CD4-positive, CD25-positive, alpha-beta regulatory T cell (primary cell): ENCODE measurements at regions not wholly inside any gene's neighbourhood (a gene's known extent, or its start where the extent isn't known, plus 50 kb on each side); places are given as distances from the start of the nearest gene placed in this dataset.

Source experiments
- ATAC-seq, 2 donors: fragments of 150-1000 bp; cut with Tn5 transposase; one replicate each; pipeline ENCODE4 v1.10.0; 2021; ENCODE audit warnings: low read depth in 2 of 2, moderate number of reproducible peaks in 2 of 2, moderate library complexity in 1 of 2
- DNase-seq, 3 donors: peaks; one replicate each; pipeline versions ENCODE4 v3.0.0 to v3.0.0-alpha.2; 2012 to 2022; ENCODE audit warnings: mixed read lengths in 1 of 3
- H3K27ac ChIP-seq: one replicate; pipeline ENCODE4 v1.7.0; 2013; ENCODE audit warnings: mild to moderate bottlenecking, low read length; ENCODE audit not compliant: insufficient read depth, poor library complexity, severe bottlenecking
- H3K27me3 ChIP-seq: one replicate; pipeline ENCODE4 v1.7.0; 2013; ENCODE audit warnings: low read length; ENCODE audit not compliant: control insufficient read depth, insufficient read depth
- H3K36me3 ChIP-seq: one replicate; pipeline ENCODE4 v1.7.0; 2013; ENCODE audit warnings: mild to moderate bottlenecking, low read length, moderate library complexity; ENCODE audit not compliant: control insufficient read depth, insufficient read depth
- H3K4me1 ChIP-seq: 2 replicates; pipeline ENCODE4 v1.7.0; 2013; ENCODE audit warnings: mild to moderate bottlenecking, low read length; ENCODE audit not compliant: insufficient read depth, control insufficient read depth, poor library complexity, severe bottlenecking
- H3K4me3 ChIP-seq: one replicate; pipeline ENCODE4 v1.7.0; 2013; ENCODE audit warnings: low read depth, mild to moderate bottlenecking, low read length, moderate library complexity
- H3K9me3 ChIP-seq, 2 experiments: 1 replicate in 1 of 2; 2 replicates in 1 of 2; pipeline ENCODE4 v1.7.0; 2013; ENCODE audit warnings: low read length in 2 of 2, mild to moderate bottlenecking in 1 of 2, moderate library complexity in 1 of 2; ENCODE audit not compliant: control insufficient read depth in 2 of 2
- H3K27ac Mint-ChIP-seq, 3 donors: one replicate each; pipeline ENCODE4 v1.8.0; 2020 to 2022; ENCODE audit warnings: mild to moderate bottlenecking in 3 of 3, mixed read lengths in 3 of 3, moderate library complexity in 2 of 3
- H3K27me3 Mint-ChIP-seq: one replicate; pipeline ENCODE4 v1.8.0; 2022; ENCODE audit warnings: mild to moderate bottlenecking, mixed read lengths
- H3K36me3 Mint-ChIP-seq: one replicate; pipeline ENCODE4 v1.8.0; 2020; ENCODE audit warnings: mixed read lengths
- H3K4me1 Mint-ChIP-seq, 4 donors: one replicate each; pipeline ENCODE4 v1.8.0; 2020 to 2022; ENCODE audit warnings: mixed read lengths in 4 of 4, mild to moderate bottlenecking in 1 of 4
- H3K4me3 Mint-ChIP-seq, 4 donors: one replicate each; pipeline ENCODE4 v1.8.0; 2020 to 2022; ENCODE audit warnings: mild to moderate bottlenecking in 4 of 4, mixed read lengths in 4 of 4, moderate library complexity in 3 of 4
- H3K9me3 Mint-ChIP-seq, 7 donors: one replicate each; pipeline ENCODE4 v1.8.0; 2020 to 2022; ENCODE audit warnings: mixed read lengths in 7 of 7, mild to moderate bottlenecking in 3 of 7, moderate library complexity in 2 of 7

- no peaks in the 10 kb centered on the region for H3K9me3 ChIP-seq
- H3K27me3 ChIP-seq, result no peaks in the 10 kb centered on the region
- Mint-ChIP-seq H3K9me3 (no peaks in the 10 kb centered on the region), H3K4me1 (peaks cover 0 to 5% (median 3%) of the 10 kb centered on the region in 4 donors), H3K4me3 (no peak overlapping the region), H3K27me3 (no peaks in the 10 kb centered on the region), H3K36me3 (no peaks in the 10 kb centered on the region), H3K27ac (no peak overlapping the region)
- H3K4me3 ChIP-seq, result no peak overlapping the region
- DNase-seq, result no peak
- H3K36me3 ChIP-seq, result no peaks in the 10 kb centered on the region
- H3K4me1 ChIP-seq, result no peaks in the 10 kb centered on the region
- peak in 1 of 2 donors; percentile 42 for ATAC-seq
- H3K27ac ChIP-seq, result no peak overlapping the region
Measured at GRCh38 chr10:62653254-62653653, 151.3 kb upstream of the ADO start.

- no peaks in the 10 kb centered on the region for H3K36me3 ChIP-seq
- Mint-ChIP-seq H3K4me3 (no peak overlapping the region), H3K9me3 (no peaks in the 10 kb centered on the region), H3K36me3 (no peaks in the 10 kb centered on the region), H3K4me1 (peaks cover 0 to 5% (median 3%) of the 10 kb centered on the region in 4 donors), H3K27me3 (no peaks in the 10 kb centered on the region), H3K27ac (no peak overlapping the region)
- DNase-seq (no peak), ATAC-seq (no peak)
- H3K27me3 ChIP-seq, result no peaks in the 10 kb centered on the region
- H3K27ac ChIP-seq, result no peak overlapping the region
- H3K9me3 ChIP-seq, result no peaks in the 10 kb centered on the region
- no peaks in the 10 kb centered on the region for H3K4me1 ChIP-seq
- H3K4me3 ChIP-seq, result no peak overlapping the region
Measured at GRCh38 chr10:62654966-62655336, 149.6 kb upstream of the ADO start.

DNA sequence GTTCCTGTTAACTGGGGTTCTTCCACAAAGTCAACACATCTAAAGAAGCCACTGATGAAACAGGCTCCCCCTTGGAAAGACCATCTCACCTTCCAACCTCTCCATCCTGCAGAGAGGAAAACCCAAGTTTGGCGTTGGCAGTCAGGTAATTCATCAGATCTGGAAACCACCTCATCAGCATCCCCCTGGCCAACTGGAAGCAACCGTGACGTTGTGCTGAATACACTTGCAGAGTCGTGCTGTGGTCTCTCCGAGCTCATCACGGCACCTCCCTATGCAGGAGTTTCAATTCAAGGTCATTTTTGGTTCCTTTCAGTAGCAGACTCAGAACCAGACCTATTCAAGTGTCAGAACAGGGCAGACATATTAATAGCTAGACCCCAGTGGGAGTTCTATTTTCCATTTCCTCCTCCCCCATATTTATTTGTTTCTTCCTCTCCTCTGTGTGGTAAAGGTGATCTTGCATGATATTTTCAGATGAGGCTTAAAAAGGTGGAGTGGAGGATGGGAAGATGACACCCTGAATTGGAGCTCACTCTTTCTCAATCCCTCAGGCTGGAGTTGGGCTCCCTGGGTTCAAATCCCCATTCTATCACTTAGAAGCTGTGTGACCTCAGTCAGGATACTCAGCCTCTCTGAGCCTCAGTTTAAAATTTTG, 149.1 kb upstream of the ADO start:
- no peaks in the 10 kb centered on the region for H3K9me3 Mint-ChIP-seq
- DNase-seq, result no peak
- no peak overlapping the region for H3K27ac ChIP-seq
- H3K27ac Mint-ChIP-seq, result no peak overlapping the region
- H3K4me3 ChIP-seq, result no peak overlapping the region
- H3K4me1 Mint-ChIP-seq, result peaks cover 0 to 5% (median 3%) of the 10 kb centered on the region in 4 donors
- H3K27me3 ChIP-seq, result no peaks in the 10 kb centered on the region
- H3K36me3 Mint-ChIP-seq, result no peaks in the 10 kb centered on the region
- H3K36me3 ChIP-seq, result no peaks in the 10 kb centered on the region
- H3K4me1 ChIP-seq, result no peaks in the 10 kb centered on the region
- no peak overlapping the region for H3K4me3 Mint-ChIP-seq
- no peak for ATAC-seq
- no peaks in the 10 kb centered on the region for H3K9me3 ChIP-seq
- no peaks in the 10 kb centered on the region for H3K27me3 Mint-ChIP-seq

- no peak for DNase-seq
- no peak overlapping the region for H3K27ac ChIP-seq
- H3K36me3 ChIP-seq, result no peaks in the 10 kb centered on the region
- H3K27me3 Mint-ChIP-seq, result no peaks in the 10 kb centered on the region
- no peak for ATAC-seq
- no peak overlapping the region for H3K27ac Mint-ChIP-seq
- no peak overlapping the region for H3K4me3 ChIP-seq
- H3K9me3 ChIP-seq, result no peaks in the 10 kb centered on the region
- H3K4me1 ChIP-seq, result no peaks in the 10 kb centered on the region
- H3K27me3 ChIP-seq, result no peaks in the 10 kb centered on the region
- H3K4me1 Mint-ChIP-seq, result peaks cover 0 to 5% (median 3%) of the 10 kb centered on the region in 4 donors
- no peak overlapping the region for H3K4me3 Mint-ChIP-seq
- H3K9me3 Mint-ChIP-seq, result peaks cover 0 to 1% (median 0%) of the 10 kb centered on the region in 7 donors
- no peaks in the 10 kb centered on the region for H3K36me3 Mint-ChIP-seq
Measured at GRCh38 chr10:62657244-62657835, 147.2 kb upstream of the ADO start.

GRCh38 chr10:62658516-62658915, 146.0 kb upstream of the ADO start:
- ATAC-seq (no peak), DNase-seq (no peak)
- H3K4me3 Mint-ChIP-seq, result no peak overlapping the region
- no peaks in the 10 kb centered on the region for H3K27me3 ChIP-seq
- peaks cover under 1% of the 10 kb centered on the region for H3K27me3 Mint-ChIP-seq
- no peaks in the 10 kb centered on the region for H3K9me3 ChIP-seq
- H3K36me3 ChIP-seq, result no peaks in the 10 kb centered on the region
- H3K27ac Mint-ChIP-seq, result peak overlapping the region in 1 of 3 donors; percentile 6
- H3K9me3 Mint-ChIP-seq, result peaks cover 0 to 1% (median 0%) of the 10 kb centered on the region in 7 donors
- no peaks in the 10 kb centered on the region for H3K36me3 Mint-ChIP-seq
- no peak overlapping the region for H3K27ac ChIP-seq
- H3K4me1 ChIP-seq, result no peaks in the 10 kb centered on the region
- no peak overlapping the region for H3K4me3 ChIP-seq
- H3K4me1 Mint-ChIP-seq, result peaks cover 0 to 5% (median 3%) of the 10 kb centered on the region in 4 donors

DNA sequence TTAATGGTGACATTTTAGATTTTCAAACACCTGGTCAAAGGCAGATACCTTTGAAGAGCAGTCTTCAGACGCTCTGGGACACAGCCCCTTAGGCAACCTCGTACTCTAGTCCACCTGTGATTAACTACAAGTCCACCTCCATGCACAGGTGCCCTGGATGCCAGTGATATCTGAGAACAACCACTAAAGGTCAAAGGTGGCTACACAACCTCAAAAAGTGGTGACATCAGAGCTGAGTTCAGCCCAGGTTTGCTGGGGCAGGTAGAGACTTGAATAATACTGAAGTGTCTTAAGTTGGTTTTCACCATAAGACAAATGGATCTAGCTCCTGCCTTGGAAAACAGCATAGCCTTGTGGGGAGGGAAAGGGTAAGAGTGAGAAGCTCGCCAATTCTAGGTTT, 143.4 kb upstream of the ADO start:
- H3K4me3 ChIP-seq, result no peak overlapping the region
- no peaks in the 10 kb centered on the region for H3K36me3 ChIP-seq
- H3K27ac Mint-ChIP-seq, result no peak overlapping the region
- ATAC-seq (no peak), DNase-seq (no peak)
- H3K27ac ChIP-seq, result no peak overlapping the region
- no peaks in the 10 kb centered on the region for H3K4me1 ChIP-seq
- H3K4me3 Mint-ChIP-seq, result no peak overlapping the region
- H3K9me3 ChIP-seq, result no peaks in the 10 kb centered on the region
- H3K9me3 Mint-ChIP-seq, result peaks cover 0 to 3% (median 0%) of the 10 kb centered on the region in 7 donors
- no peaks in the 10 kb centered on the region for H3K36me3 Mint-ChIP-seq
- H3K27me3 ChIP-seq, result no peaks in the 10 kb centered on the region
- no peaks in the 10 kb centered on the region for H3K4me1 Mint-ChIP-seq
- peaks cover 4% of the 10 kb centered on the region for H3K27me3 Mint-ChIP-seq

DNA sequence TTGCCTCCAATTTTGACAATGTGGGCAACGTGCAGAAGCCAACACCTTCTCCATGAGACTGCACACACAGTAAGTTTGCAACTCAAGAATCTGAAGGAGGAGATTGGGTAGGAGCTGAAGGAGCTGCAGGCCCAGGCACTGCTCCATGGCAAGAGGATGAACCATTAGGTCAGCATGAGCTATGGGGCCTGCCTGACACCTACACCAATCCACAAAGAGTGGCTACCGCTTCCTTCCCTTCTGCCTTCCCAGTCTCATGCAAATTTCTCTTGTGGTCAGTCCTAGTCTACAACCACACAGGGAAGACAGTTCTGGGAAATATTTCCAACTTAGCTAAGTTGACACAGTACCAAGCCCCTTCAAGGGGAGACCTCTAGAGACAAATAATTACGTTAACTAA, 142.0 kb upstream of the ADO start:
- Mint-ChIP-seq H3K27me3 (peaks cover 4% of the 10 kb centered on the region), H3K36me3 (no peaks in the 10 kb centered on the region), H3K4me3 (no peak overlapping the region), H3K27ac (no peak overlapping the region), H3K4me1 (no peaks in the 10 kb centered on the region), H3K9me3 (peaks cover 0 to 3% (median 0%) of the 10 kb centered on the region in 7 donors)
- H3K9me3 ChIP-seq, result no peaks in the 10 kb centered on the region
- H3K27me3 ChIP-seq, result no peaks in the 10 kb centered on the region
- no peak for ATAC-seq
- H3K36me3 ChIP-seq, result no peaks in the 10 kb centered on the region
- H3K4me3 ChIP-seq, result no peak overlapping the region
- DNase-seq, result no peak
- H3K4me1 ChIP-seq, result no peaks in the 10 kb centered on the region
- no peak overlapping the region for H3K27ac ChIP-seq

DNA sequence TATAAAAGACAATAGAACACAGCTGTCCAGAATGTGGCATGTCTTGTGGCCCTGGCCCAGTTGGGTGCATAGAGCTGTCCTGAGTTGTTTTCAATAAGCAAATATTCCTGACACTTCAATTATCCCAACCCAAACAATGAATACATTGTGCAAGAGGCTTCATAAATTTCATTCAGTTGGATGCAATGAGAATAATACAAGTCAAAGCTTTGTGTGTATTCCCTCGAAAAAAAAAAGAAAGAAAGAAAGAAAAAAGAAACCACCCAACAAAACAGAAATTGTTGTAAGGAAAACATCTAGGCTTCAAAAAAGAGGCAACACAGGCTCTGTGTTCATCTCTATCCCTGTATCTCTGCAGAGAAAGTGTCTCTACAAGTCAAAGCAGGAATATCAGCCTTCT, 138.7 kb upstream of the ADO start:
- Mint-ChIP-seq H3K27me3 (peaks cover 4% of the 10 kb centered on the region), H3K9me3 (peaks cover 0 to 3% (median 0%) of the 10 kb centered on the region in 7 donors)
- no peak for ATAC-seq

More for the DNA sequence above, 138.7 kb upstream of the ADO start:
- Histone ChIP-seq H3K4me3 (no peak overlapping the region), H3K36me3 (no peaks in the 10 kb centered on the region), H3K9me3 (no peaks in the 10 kb centered on the region), H3K27me3 (no peaks in the 10 kb centered on the region), H3K4me1 (no peaks in the 10 kb centered on the region), H3K27ac (no peak overlapping the region)
- no peak overlapping the region for H3K4me3 Mint-ChIP-seq
- H3K27ac Mint-ChIP-seq, result no peak overlapping the region
- H3K36me3 Mint-ChIP-seq, result no peaks in the 10 kb centered on the region
- no peaks in the 10 kb centered on the region for H3K4me1 Mint-ChIP-seq
- no peak for DNase-seq
